Activated B cell treated with CpG ODN at 0.5 μM for 24 hours (primary cell): ENCODE measurements at regions not wholly inside any gene's neighbourhood (a gene's known extent, or its start where the extent isn't known, plus 50 kb on each side); places are given as distances from the start of the nearest gene placed in this dataset.

Experiments
- ATAC-seq: fragments of 200-7000 bp; cut with Tn5 transposase; one replicate; pipeline ENCODE4 v1.10.0; 2021; ENCODE audit warnings: low read depth, mild to moderate bottlenecking, moderate library complexity
- CTCF ChIA-PET: fragments of 350-600 bp; sonication (Branson Sonifier 250); formaldehyde crosslinking; loops from one replicate; lab custom pipeline; 2021; ENCODE audit warnings: antibody characterized with exemption; lab: Charles Lee
- POLR2A ChIA-PET: fragments of 350-600 bp; sonication (Branson Sonifier 250); formaldehyde crosslinking; loops from one replicate; lab custom pipeline; 2021; ENCODE audit warnings: antibody characterized with exemption; lab: Charles Lee
- DNase-seq: peaks from one replicate; pipeline ENCODE4 v3.0.0; 2022
- H3K27ac Mint-ChIP-seq: one replicate; pipeline ENCODE4 v1.8.0; 2020; ENCODE audit warnings: mixed read lengths
- H3K27me3 Mint-ChIP-seq: one replicate; pipeline ENCODE4 v1.8.0; 2021; ENCODE audit warnings: mixed read lengths
- H3K36me3 Mint-ChIP-seq: one replicate; pipeline ENCODE4 v1.8.0; 2021; ENCODE audit warnings: low read depth, mixed read lengths
- H3K4me1 Mint-ChIP-seq: one replicate; pipeline ENCODE4 v1.8.0; 2021; ENCODE audit warnings: mixed read lengths
- H3K4me3 Mint-ChIP-seq: one replicate; pipeline ENCODE4 v1.8.0; 2020; ENCODE audit warnings: mild to moderate bottlenecking, mixed read lengths
- H3K9me3 Mint-ChIP-seq: one replicate; pipeline ENCODE4 v1.8.0; 2020; ENCODE audit warnings: mixed read lengths
- CTCF ChIP-seq: fragments of 200-600 bp; IDR thresholded peaks from one replicate; pipeline ENCODE4 v1.8.0; 2022; ENCODE audit warnings: antibody characterized with exemption, mild to moderate bottlenecking
- intact Hi-C: fragments of 100-400 bp; cut with micrococcal nuclease; formaldehyde crosslinking; loops from one replicate; pipeline ENCODE4 v1.15.1; 2024

DNA sequence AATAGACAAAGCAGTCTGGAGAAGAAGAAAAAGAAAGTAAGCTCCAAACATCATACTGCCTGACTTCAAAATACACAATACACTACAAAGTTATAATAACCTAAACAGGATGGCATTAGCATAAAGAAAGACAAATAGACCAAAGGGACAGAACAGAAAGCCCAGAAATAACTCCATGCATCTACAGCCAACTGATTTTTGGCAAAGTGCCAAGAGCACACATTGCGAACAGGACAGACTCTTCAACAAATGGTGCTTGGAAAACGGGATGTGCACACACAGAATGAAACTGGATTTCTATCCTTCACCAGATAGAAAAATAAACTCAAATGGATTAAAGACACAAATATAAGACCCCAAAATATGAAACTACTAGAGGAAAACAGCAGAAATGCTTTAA is 66.6 kb upstream of the SPATA31E1 start:
- POLR2A ChIA-PET: no interaction called here
- intact Hi-C loops: no loop called here
- H3K36me3 Mint-ChIP-seq: no peaks in the 10 kb centered on the region
- H3K27me3 Mint-ChIP-seq: peaks cover 10% of the 10 kb centered on the region
- no peak for ATAC-seq
- no peaks in the 10 kb centered on the region for H3K4me1 Mint-ChIP-seq
- CTCF ChIA-PET: no interaction called here
- no peak for TF ChIP-seq CTCF
- H3K27ac Mint-ChIP-seq: no peak overlapping the region
- no peak for DNase-seq
- peaks cover 2% of the 10 kb centered on the region for H3K9me3 Mint-ChIP-seq
- no peak overlapping the region for H3K4me3 Mint-ChIP-seq

- TF ChIP-seq CTCF: no peak
- ATAC-seq (no peak), DNase-seq (no peak)
- POLR2A ChIA-PET: no interaction called here
- peaks cover 7% of the 10 kb centered on the region for H3K27me3 Mint-ChIP-seq
- no peaks in the 10 kb centered on the region for H3K4me1 Mint-ChIP-seq
- intact Hi-C loops: no loop called here
- no peak overlapping the region for H3K4me3 Mint-ChIP-seq
- H3K27ac Mint-ChIP-seq: no peak overlapping the region
- H3K36me3 Mint-ChIP-seq: no peaks in the 10 kb centered on the region
- H3K9me3 Mint-ChIP-seq: peaks cover 2% of the 10 kb centered on the region
- CTCF ChIA-PET: no interaction called here
Observed at GRCh38 chr9:87818308-87818707, 64.4 kb upstream of the SPATA31E1 start.

DNA sequence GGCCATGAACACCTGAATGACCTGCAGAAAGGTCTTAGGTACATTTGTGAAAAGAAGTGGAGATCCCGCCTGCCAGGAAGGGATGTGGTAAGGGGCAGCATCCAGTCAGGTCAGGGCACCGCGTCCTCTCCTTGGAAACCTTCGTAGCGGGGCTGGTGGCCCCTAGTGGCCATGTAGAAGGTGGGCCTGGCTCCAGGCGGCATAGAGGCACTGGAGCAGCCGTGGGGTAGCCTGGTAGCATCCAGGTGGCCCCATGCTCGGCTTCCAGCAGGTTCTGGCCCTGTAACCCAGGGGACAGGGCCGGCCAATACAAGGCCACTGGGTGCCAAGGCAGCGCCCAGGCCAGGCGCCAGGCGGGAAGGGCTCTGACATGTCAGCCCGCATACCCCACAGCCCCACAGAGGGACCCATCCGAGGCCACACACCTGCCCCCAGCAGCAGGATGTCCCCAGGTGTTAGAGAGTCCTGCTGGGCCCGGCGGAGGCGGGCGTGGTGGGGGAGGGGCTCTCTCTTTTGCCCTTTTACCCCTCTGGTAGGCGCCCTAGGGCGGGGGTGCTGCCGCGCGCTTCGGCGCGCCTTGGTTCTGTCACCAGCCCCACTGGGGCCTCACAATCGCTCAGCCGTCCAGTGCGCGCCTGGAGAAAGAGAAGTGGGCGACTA is 58.3 kb upstream of the SPATA31E1 start:
- H3K4me1 Mint-ChIP-seq: no peaks in the 10 kb centered on the region
- H3K27ac Mint-ChIP-seq: no peak overlapping the region
- H3K9me3 Mint-ChIP-seq: peaks cover 2% of the 10 kb centered on the region
- H3K36me3 Mint-ChIP-seq: no peaks in the 10 kb centered on the region
- H3K27me3 Mint-ChIP-seq: peaks cover 5% of the 10 kb centered on the region
- no peak overlapping the region for H3K4me3 Mint-ChIP-seq
- no peak for DNase-seq
- ATAC-seq: no peak
- CTCF ChIA-PET: no interaction called here
- intact Hi-C loops: no loop called here
- POLR2A ChIA-PET: no interaction called here
- no peak for TF ChIP-seq CTCF

- POLR2A ChIA-PET: no interaction called here
- peaks cover 5% of the 10 kb centered on the region for H3K27me3 Mint-ChIP-seq
- CTCF ChIA-PET: no interaction called here
- intact Hi-C loops: no loop called here
- ATAC-seq (no peak), DNase-seq (no peak)
- no peaks in the 10 kb centered on the region for H3K36me3 Mint-ChIP-seq
- no peak for TF ChIP-seq CTCF
- H3K4me3 Mint-ChIP-seq: no peak overlapping the region
- H3K9me3 Mint-ChIP-seq: peaks cover 2% of the 10 kb centered on the region
- H3K27ac Mint-ChIP-seq: no peak overlapping the region
- H3K4me1 Mint-ChIP-seq: no peaks in the 10 kb centered on the region
Observed at GRCh38 chr9:87824886-87825285, 57.8 kb upstream of the SPATA31E1 start.

DNA sequence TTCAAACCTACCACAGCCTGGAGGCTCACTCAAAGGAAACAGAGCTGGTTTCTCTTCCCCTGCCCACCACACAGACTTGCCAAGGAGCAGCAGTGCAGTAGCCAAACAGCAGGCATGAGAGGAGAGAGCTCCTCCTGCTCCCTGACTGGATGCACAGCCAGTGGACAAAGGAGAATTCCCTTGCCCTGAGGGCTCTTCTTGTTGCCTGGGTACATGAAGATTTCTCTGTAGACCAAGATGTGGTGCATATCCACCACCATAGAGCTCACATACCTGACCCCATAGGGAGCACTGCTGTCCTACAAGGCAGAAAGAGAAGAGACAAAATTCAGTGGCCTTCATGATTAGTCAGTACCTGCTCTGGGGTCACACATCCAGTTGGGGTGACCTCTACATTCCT is 56.3 kb upstream of the SPATA31E1 start:
- H3K36me3 Mint-ChIP-seq: no peaks in the 10 kb centered on the region
- TF ChIP-seq CTCF: no peak
- H3K9me3 Mint-ChIP-seq: no peaks in the 10 kb centered on the region
- no peak overlapping the region for H3K4me3 Mint-ChIP-seq
- intact Hi-C loops: no loop called here
- POLR2A ChIA-PET: no interaction called here
- CTCF ChIA-PET: no interaction called here
- H3K4me1 Mint-ChIP-seq: no peaks in the 10 kb centered on the region
- H3K27me3 Mint-ChIP-seq: no peaks in the 10 kb centered on the region
- ATAC-seq: no peak
- no peak for DNase-seq
- no peak overlapping the region for H3K27ac Mint-ChIP-seq
